ENCODE measurements at regions not wholly inside any gene's neighbourhood (a gene's known extent, or its start where the extent isn't known, plus 50 kb on each side); places are given as distances from the start of the nearest gene placed in this dataset.
"Not testable (repeated sequence)": the region's sequence is repeated elsewhere in the genome, so short reads cannot be mapped to it uniquely, and the experiment has no call there.

GRCh38 chr20:5677944-5678343 lies 67.1 kb upstream of the GPCPD1 start:
- H3K4me3 ChIP-seq; POLR2A ChIA-PET; H3K27me3 ChIP-seq (replicated peaks in 1 of 2; ENCODE audit: control insufficient read depth in 2 of 2, insufficient read depth in 2 of 2, low read length in 1 of 2); H2AFZ ChIP-seq (ENCODE audit: control insufficient read depth, low read depth, low read length); H3K36me3 ChIP-seq (ENCODE audit: control insufficient read depth in 2 of 2, insufficient read depth in 2 of 2, low read length in 1 of 2); H3K79me2 ChIP-seq (ENCODE audit: control insufficient read depth, insufficient read depth, low read length); FAIRE-seq; RAD21 ChIA-PET (ENCODE audit: unreplicated experiment); H3K9ac ChIP-seq (ENCODE audit: control insufficient read depth, insufficient read depth, low read length); BruUV-seq (replicated peaks); ATAC-seq; DNase-seq (ENCODE audit: low read depth, low spot score); H4K20me1 ChIP-seq (ENCODE audit: control insufficient read depth, insufficient read depth); intact Hi-C loops (cut with micrococcal nuclease; ENCODE audit: unreplicated experiment); H3K9me3 ChIP-seq (replicated peaks; ENCODE audit: control insufficient read depth, insufficient read depth, low read length); H3K27ac ChIP-seq (ENCODE audit: control insufficient read depth, insufficient read depth); in situ Hi-C loops (cut with MboI); H3K4me2 ChIP-seq (ENCODE audit: control insufficient read depth, insufficient read depth): not testable (repeated sequence)
- 93% methylated on average over 8 of the region's 8 CpGs for WGBS (ENCODE audit: insufficient coverage, insufficient replicate concordance, low lambda C conversion rate, missing lambda C conversion rate)
- ChIA-PET CTCF (interaction anchor here (1.3 kb wide), 1 partner anchor 12 kb away, joined by 3 read pairs; no protein-coding TSS in a partner anchor), SMC1A (ENCODE audit: uncharacterized antibody, unreplicated experiment) (interaction anchor here (0.6 to 1.6 kb wide), 6 partner anchors 10 to 74 kb away, joined by 3 to 5 read pairs (median 3); no protein-coding TSS in a partner anchor)
- H3K4me1 ChIP-seq (ENCODE audit: control insufficient read depth, insufficient read depth, low read length) = peaks cover 21% of the 10 kb centered on the region

- H3K27ac ChIP-seq (ENCODE audit: control insufficient read depth, insufficient read depth) = no peak overlapping the region
- SMC1A ChIA-PET (ENCODE audit: uncharacterized antibody, unreplicated experiment) = interaction anchor here (0.6 to 1.6 kb wide), 5 partner anchors 9 to 74 kb away, joined by 3 to 5 read pairs (median 3); no protein-coding TSS in a partner anchor
- FAIRE-seq = no peak
- TF ChIP-seq HDAC6 (IDR thresholded peaks at IDR 0.05; ENCODE audit: unreplicated experiment) (no peak), ZBTB40 (IDR thresholded peaks at IDR 0.05; ENCODE audit: borderline replicate concordance) (no peak), JUND (IDR thresholded peaks at IDR 0.05; ENCODE audit: low read depth, low read length) (no peak), BHLHE40 (IDR thresholded peaks at IDR 0.05; ENCODE audit: borderline replicate concordance in 1 of 2, low read depth in 2 of 2, low read length in 1 of 2) (no peak), KDM1A (IDR thresholded peaks at IDR 0.05; ENCODE audit: borderline replicate concordance) (no peak), RBBP5 (conservative IDR thresholded peaks at IDR 0.05) (no peak), GABPA (IDR thresholded peaks at IDR 0.05; ENCODE audit: low read depth) (no peak), NR2C1 (IDR thresholded peaks at IDR 0.05) (no peak), ZNF217 (IDR thresholded peaks at IDR 0.05) (no peak), POU2F2 (IDR thresholded peaks at IDR 0.05; ENCODE audit: borderline replicate concordance, low read depth, low read length) (no peak), EGR1 (IDR thresholded peaks at IDR 0.05; ENCODE audit: borderline replicate concordance in 1 of 2, low read depth in 2 of 2, low read length in 2 of 2) (no peak), RB1 (IDR thresholded peaks at IDR 0.05; ENCODE audit: borderline replicate concordance) (no peak), HDAC2 (IDR thresholded peaks at IDR 0.05) (no peak)
Observed at GRCh38 chr20:5677389-5677788, 66.6 kb upstream of the GPCPD1 start.

More at GRCh38 chr20:5677389-5677788, 66.6 kb upstream of the GPCPD1 start:
- in situ Hi-C loops (cut with MboI) = no loop called here
- no TSS peak for BruUV-seq (replicated peaks)
- H3K79me2 ChIP-seq (ENCODE audit: control insufficient read depth, insufficient read depth, low read length) = no peaks in the 10 kb centered on the region
- 95% methylated on average over 4 of the region's 4 CpGs for whole genome bisulfite sequencing (ENCODE audit: insufficient coverage, insufficient replicate concordance, low lambda C conversion rate, missing lambda C conversion rate)
- ChIA-PET RAD21 (ENCODE audit: unreplicated experiment) (no interaction called here), CTCF (interaction anchor here (0.6 to 1.3 kb wide), 2 partner anchors 13 to 15 kb away, joined by 3 read pairs; no protein-coding TSS in a partner anchor), POLR2A (no interaction called here)
- DNase-seq (ENCODE audit: low read depth, low spot score) (no peak), ATAC-seq (no peak)
- no peaks in the 10 kb centered on the region for H3K9me3 ChIP-seq (replicated peaks; ENCODE audit: control insufficient read depth, insufficient read depth, low read length)
- H3K4me3 ChIP-seq = no peak overlapping the region
- H3K4me1 ChIP-seq (ENCODE audit: control insufficient read depth, insufficient read depth, low read length) = peaks cover 21% of the 10 kb centered on the region
- H4K20me1 ChIP-seq (ENCODE audit: control insufficient read depth, insufficient read depth) = no peaks in the 10 kb centered on the region
- no peak overlapping the region for H2AFZ ChIP-seq (ENCODE audit: control insufficient read depth, low read depth, low read length)
- intact Hi-C loops (cut with micrococcal nuclease; ENCODE audit: unreplicated experiment) = no loop called here
- H3K9ac ChIP-seq (ENCODE audit: control insufficient read depth, insufficient read depth, low read length) = no peak overlapping the region
- no peaks in the 10 kb centered on the region for H3K36me3 ChIP-seq (ENCODE audit: control insufficient read depth in 2 of 2, insufficient read depth in 2 of 2, low read length in 1 of 2)
- no peak overlapping the region for H3K4me2 ChIP-seq (ENCODE audit: control insufficient read depth, insufficient read depth)
- H3K27me3 ChIP-seq (replicated peaks in 1 of 2; ENCODE audit: control insufficient read depth in 2 of 2, insufficient read depth in 2 of 2, low read length in 1 of 2) = no peaks in the 10 kb centered on the region

All from GM12878 (cell line).